Midbrain (tissue), 1 donor: ENCODE measurements at regions not wholly inside any gene's neighbourhood (a gene's known extent, or its start where the extent isn't known, plus 50 kb on each side); places are given as distances from the start of the nearest gene placed in this dataset.
"Not testable (repeated sequence)": the region's sequence is repeated elsewhere in the genome, so short reads cannot be mapped to it uniquely, and the experiment has no call there.

Experiments used
- DNase-seq: peaks from one replicate; lab custom pipeline; 2025; lab: John Stamatoyannopoulos, UW

GRCh38 chr7:86372262-86372661, 271.4 kb upstream of the GRM3 start:
- no peak for DNase-seq

DNA sequence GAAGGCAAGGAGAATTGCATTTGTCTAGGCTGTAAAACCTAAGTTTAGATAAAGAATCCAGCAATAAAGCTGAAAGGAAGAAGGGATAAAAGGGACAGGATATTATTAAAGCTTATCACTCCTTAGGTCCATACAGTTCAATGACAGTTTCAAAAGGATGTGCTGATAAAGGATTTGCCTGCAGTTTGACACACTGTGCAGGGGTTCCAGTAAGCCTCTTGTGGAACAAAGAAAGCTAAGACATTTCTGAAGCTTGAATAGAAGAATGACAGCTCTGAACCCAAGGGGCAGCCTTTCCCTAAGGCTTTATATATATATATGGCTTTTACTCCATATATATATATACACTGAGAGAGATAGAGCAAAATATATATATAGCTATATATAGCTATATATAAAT, 276.8 kb upstream of the GRM3 start:
- no peak for DNase-seq

DNA sequence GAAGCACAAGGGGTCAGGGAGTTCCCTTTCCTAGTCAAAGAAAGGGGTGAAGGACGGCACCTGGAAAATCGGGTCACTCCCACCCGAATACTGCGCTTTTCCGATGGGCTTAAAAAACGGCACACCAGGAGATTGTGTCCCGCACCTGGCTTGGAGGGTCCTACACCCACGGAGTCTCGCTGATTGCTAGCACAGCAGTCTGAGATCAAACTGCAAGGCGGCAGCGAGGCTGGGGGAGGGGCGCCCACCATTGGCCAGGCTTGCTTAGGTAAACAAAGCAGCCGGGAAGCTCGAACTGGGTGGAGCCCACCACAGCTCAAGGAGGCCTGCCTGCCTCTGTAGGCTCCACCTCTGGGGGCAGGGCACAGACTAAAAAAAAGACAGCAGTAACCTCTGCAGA, 303.3 kb upstream of the GRM3 start:
- DNase-seq, result not testable (repeated sequence)

GRCh38 chr7:86339051-86339450, 304.7 kb upstream of the GRM3 start:
- no peak for DNase-seq

GRCh38 chr7:86328801-86329433, 314.8 kb upstream of the GRM3 start:
- no peak for DNase-seq

- DNase-seq, result no peak
Observed at GRCh38 chr7:86326847-86327246, 316.9 kb upstream of the GRM3 start.

- DNase-seq, result no peak
Observed at GRCh38 chr7:86320889-86321288, 322.8 kb upstream of the GRM3 start.

- DNase-seq, result no peak
Observed at GRCh38 chr7:86320341-86320740, 323.4 kb upstream of the GRM3 start.

DNA sequence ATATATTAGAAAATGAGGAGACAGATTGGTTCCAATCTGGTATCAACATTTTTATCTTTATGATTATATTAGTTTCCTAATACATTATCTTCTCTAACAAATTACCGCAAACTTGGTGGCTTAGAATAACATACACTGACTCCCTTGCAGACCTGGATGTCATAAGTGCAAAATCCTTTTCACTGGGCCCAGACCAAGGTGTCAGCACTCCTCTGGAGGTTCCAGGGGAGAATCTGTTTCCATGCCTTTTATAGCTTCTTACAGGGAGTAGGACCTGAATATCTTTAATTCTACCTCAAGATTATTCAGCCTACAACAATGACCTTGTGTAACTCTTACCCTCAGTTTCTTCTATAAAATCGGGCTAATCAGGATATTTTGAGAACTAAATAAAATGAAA, 329.9 kb upstream of the GRM3 start:
- DNase-seq, result no peak

GRCh38 chr7:86301301-86301700, 342.4 kb upstream of the GRM3 start:
- DNase-seq, result no peak

DNA sequence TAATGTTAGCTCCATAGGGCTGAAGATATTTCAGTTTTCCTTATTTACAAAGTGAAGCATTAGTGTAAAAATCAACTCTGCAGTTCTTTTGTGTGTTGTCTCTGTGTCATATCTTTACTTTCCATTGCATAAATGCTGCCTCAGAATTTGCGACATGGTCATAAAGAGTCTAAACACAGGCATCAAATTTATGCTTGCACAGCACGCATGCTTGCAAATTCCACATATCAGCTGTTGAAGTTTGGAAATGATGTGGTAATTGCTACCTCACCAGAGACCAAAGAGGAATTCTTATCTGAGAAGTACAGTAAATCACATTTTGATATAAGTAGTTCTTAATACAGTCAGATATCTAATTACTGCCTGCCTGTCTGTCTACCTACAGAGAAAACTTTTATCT, 348.2 kb upstream of the GRM3 start:
- no peak for DNase-seq

- DNase-seq, result no peak
Observed at GRCh38 chr7:86282014-86282682, 361.6 kb upstream of the GRM3 start.

- DNase-seq, result no peak
Observed at GRCh38 chr7:86280150-86280549, 363.6 kb upstream of the GRM3 start.

DNA sequence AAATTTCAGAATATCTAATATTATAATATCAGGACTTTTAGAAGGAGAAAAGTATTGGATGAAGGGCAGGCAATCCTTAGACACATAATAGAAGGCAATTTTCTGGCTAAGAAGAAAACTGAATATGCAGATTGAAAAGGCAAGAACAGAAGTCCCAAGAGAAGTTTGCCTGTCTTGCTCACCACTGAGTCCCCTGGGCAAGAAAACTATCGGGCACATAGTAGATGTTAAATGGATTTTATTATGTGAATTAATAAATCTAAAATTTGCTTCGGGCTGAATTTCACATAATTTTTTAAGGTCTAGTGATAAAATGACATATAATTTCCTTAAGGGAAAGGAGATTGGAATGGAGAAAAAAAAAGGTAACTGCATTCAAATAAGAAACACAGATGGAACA, 380.9 kb upstream of the GRM3 start:
- DNase-seq, result no peak

- DNase-seq, result no peak
Observed at GRCh38 chr7:86257894-86258293, 385.8 kb upstream of the GRM3 start.

GRCh38 chr7:86252406-86252805, 391.3 kb upstream of the GRM3 start:
- no peak for DNase-seq

DNA sequence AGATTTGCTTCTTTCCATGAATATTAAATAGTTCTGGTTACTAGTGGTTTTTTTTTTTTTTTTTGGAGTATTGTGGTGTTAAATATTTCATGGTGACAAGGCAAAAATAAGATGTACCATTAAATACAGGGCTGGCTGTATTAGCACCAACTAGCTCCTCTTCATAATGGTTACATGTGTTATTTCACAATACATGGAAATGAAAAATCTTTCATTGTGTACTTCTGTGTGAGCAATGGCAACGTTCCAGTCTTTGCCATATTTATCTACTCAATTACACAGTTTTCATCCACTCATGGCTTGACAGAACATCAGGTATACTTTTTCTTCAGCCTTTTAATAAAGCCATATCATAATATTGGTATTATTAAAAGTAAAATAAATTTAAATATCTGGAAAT, 394.7 kb upstream of the GRM3 start:
- no peak for DNase-seq

- DNase-seq, result no peak
Observed at GRCh38 chr7:86243171-86243570, 400.5 kb upstream of the GRM3 start.

DNA sequence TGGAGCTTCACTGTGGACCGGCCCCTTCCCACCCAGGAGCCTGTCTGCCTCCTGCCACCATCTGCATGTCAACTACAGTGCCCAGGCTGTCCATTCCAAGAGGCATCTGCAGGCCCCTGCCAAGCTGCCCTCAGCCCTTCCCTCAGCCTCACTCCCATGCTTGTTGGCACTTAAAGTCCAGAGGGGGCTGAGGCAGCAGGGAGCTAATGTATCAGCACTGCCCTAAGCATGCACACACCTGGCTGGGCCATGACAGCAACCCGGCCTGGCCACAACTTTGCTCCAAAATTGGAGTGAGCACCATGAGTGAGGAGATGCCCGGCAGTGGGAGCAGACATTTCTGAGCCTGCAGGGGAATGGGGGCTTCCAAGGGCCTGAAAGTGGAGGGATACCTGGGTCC, 417.5 kb upstream of the GRM3 start:
- no peak for DNase-seq

DNA sequence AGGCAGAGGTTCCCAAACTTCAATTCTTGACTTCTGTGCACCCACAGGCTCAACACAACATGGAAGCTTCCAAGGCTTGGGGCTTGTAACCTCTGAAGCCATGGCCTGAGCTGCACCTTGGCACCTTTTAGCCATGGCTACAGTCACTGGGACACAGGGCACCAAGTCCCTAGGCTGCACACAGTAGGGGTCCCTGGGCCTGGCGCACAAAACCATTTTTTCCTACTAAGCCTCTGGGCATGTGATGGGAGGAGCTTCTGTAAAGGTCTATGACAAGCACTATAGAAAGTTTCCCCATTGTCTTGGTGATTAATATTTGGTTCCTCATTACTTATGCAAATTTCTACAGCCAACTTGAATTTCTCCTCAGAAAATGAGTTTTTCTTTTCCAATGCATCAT, 420.9 kb upstream of the GRM3 start:
- DNase-seq, result no peak

DNA sequence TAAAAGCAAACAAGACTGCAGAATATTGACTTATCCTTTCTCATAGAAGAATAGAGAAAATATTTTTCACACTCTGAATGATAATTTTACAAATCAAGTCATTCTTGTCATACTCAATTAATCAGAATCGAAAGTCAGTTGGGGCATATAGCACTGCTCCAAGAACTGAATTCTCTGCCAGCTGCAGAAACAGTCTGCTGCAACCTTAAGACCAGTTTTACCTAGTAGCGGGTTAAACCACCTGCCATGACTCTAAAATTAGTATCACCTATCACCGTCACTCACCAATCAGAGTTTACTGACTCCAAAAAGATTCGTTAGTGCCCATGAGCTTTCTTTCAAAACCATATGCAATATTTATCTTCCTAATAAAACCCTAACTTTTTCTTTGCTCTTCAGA, 429.0 kb upstream of the GRM3 start:
- DNase-seq, result no peak

DNA sequence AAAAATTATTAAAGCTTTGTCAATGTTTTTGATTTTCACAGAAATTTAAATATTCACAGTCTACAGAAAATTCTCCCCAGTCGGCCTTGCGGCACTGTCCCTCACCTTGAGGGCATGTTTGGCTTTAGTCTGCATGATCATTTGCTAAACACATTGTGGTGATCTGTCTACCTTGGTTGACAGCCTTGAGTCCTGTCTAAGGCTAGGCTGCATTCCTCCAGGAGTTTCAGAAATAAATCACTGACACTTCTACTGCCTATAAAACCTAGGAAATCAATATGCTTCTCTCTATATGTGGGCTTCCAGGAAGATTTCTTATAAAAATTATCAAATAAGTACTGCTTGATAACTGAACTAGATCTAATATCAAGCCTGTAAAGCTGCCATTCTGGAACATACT, 430.7 kb upstream of the GRM3 start:
- DNase-seq, result no peak

DNA sequence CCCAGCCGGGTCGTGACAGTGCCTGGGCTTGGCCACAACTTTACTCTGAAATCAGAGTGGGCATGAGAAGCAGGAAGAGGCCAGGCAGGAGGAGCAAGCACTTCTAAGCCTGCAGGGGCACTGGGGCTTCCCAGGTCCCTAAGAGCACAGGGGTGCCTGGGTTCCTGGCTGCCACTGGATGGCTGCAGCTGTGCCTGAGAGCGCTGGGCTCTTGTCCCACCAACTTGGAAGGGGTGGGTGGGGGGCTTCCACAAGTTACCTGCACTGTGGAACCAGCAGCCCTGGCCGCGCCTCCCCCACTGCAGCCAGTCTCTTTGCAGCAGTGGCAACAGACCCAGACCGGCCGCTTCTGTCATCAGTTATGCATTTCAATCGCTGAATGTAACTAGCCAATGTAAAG, 434.7 kb upstream of the GRM3 start:
- DNase-seq, result no peak

DNA sequence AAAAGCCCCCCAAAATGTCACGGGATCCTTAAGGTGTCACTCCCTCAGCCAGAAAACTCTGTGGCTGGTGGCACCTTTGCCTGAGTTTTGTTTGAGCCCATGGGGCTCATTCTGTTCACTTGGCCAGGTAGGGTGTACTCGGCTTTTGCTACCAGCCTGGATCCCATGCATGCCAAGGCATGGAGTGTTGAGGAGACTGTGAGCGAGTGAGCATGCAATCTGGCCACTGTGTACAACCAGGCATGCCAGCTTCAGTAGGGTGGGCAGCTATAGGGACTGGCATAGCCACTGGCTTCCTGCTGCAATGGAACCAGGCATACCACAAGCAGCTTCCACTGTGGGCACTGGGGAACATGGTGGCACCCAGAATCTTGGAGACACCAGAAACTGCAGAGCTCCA, 436.0 kb upstream of the GRM3 start:
- DNase-seq, result no peak
